OCI-LY3 (cell line): ENCODE measurements at regions not wholly inside any gene's neighbourhood (a gene's known extent, or its start where the extent isn't known, plus 50 kb on each side); places are given as distances from the start of the nearest gene placed in this dataset.

Experiments used
- H2AFZ ChIP-seq: fragments of 200-600, 300-600 bp; shearing (Covaris generic); 2 replicates; pipeline ENCODE4 v1.6.0; 2014; ENCODE audit warnings: antibody characterized with exemption, low read depth, low read length
- H3K27ac ChIP-seq: fragments of 200-600, 300-600 bp; sonication (generic); 2 replicates; pipeline ENCODE4 v1.5.1; 2014; ENCODE audit warnings: mild to moderate bottlenecking, low read length, moderate library complexity, mixed read lengths
- H3K27me3 ChIP-seq: fragments of 200-600, 300-600 bp; sonication (generic); 2 replicates; pipeline ENCODE4 v1.6.1; 2014; ENCODE audit warnings: low read depth, low read length, mixed read lengths
- H3K36me3 ChIP-seq: fragments of 200-600, 300-600 bp; sonication (generic); replicated peaks from 2 replicates; pipeline ENCODE3; 2014; ENCODE audit warnings: low read depth, low read length, mixed read lengths
- H3K4me1 ChIP-seq: fragments of 300-600, 200-600 bp; sonication (generic); 2 replicates; pipeline ENCODE4 v1.6.1; 2014; ENCODE audit warnings: low read length, mixed read lengths
- H3K4me2 ChIP-seq: fragments of 200-600, 300-600 bp; sonication (generic); 2 replicates; pipeline ENCODE4 v1.6.1; 2014; ENCODE audit warnings: low read length, mixed read lengths
- H3K4me3 ChIP-seq: fragments of 300-600, 200-600 bp; sonication (generic); 2 replicates; pipeline ENCODE4 v1.5.1; 2014; ENCODE audit warnings: antibody characterized with exemption, mild to moderate bottlenecking, low read length, moderate library complexity
- H3K79me2 ChIP-seq: fragments of 300-600, 200-600 bp; shearing (Covaris generic); 2 replicates; pipeline ENCODE4 v1.6.1; 2014; ENCODE audit warnings: mild to moderate bottlenecking, low read length, mixed read lengths
- H3K9ac ChIP-seq: fragments of 300-600, 200-600 bp; shearing (Covaris generic); 2 replicates; pipeline ENCODE4 v1.6.0; 2014; ENCODE audit warnings: mild to moderate bottlenecking, low read length, moderate library complexity
- H3K9me3 ChIP-seq: fragments of 200-600, 300-600 bp; shearing (Covaris generic); 2 replicates; pipeline ENCODE4 v1.6.1; 2014; ENCODE audit warnings: low read length, mixed read lengths; ENCODE audit not compliant: insufficient read depth
- H4K20me1 ChIP-seq: fragments of 200-600, 300-600 bp; sonication (generic); 2 replicates; pipeline ENCODE4 v1.6.1; 2016; ENCODE audit warnings: low read length, mixed read lengths; ENCODE audit not compliant: insufficient read depth
- EZH2phosphoT487 ChIP-seq: fragments of 200-600 bp; shearing (Covaris generic); IDR thresholded peaks from 2 replicates; pipeline ENCODE4 v1.6.1; 2018; ENCODE audit warnings: antibody characterized with exemption, mixed run types, low read depth
- TF ChIP-seq, protein P1 (sequence below): fragments of 200-600, 300-600 bp; sonication (generic); IDR thresholded peaks from 2 replicates; pipeline ENCODE4 v1.5.1; 2014; ENCODE audit warnings: antibody characterized with exemption, low read length, low read depth

DNA sequence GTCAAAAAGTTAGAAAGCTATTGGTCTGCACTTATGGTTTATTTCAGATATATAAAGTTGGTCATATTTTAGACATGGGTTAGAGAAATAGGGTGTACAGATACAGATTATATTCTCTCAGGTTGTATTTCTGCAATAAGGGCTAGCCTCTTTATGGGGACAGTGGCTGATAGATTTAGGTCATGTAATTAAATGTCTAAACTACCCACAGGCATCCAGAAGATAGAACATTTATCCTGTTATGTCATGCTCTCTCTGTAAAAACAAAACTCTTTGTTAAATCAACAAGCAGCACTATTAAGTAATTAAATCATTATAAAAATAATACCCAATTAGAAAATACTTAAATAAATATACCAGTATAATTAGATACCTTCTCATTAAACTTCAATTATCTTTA lies 612.6 kb upstream of the CITED2 start:
- Histone ChIP-seq H3K27me3 (no peaks in the 10 kb centered on the region), H2AFZ (no peak overlapping the region), H3K9me3 (no peaks in the 10 kb centered on the region), H3K4me1 (peaks cover 3% of the 10 kb centered on the region), H3K79me2 (no peaks in the 10 kb centered on the region), H3K36me3 (no peaks in the 10 kb centered on the region), H3K4me2 (no peak overlapping the region), H3K27ac (no peak overlapping the region), H3K9ac (no peak overlapping the region), H4K20me1 (no peaks in the 10 kb centered on the region), H3K4me3 (no peak overlapping the region)
- TF ChIP-seq, protein P1, sequence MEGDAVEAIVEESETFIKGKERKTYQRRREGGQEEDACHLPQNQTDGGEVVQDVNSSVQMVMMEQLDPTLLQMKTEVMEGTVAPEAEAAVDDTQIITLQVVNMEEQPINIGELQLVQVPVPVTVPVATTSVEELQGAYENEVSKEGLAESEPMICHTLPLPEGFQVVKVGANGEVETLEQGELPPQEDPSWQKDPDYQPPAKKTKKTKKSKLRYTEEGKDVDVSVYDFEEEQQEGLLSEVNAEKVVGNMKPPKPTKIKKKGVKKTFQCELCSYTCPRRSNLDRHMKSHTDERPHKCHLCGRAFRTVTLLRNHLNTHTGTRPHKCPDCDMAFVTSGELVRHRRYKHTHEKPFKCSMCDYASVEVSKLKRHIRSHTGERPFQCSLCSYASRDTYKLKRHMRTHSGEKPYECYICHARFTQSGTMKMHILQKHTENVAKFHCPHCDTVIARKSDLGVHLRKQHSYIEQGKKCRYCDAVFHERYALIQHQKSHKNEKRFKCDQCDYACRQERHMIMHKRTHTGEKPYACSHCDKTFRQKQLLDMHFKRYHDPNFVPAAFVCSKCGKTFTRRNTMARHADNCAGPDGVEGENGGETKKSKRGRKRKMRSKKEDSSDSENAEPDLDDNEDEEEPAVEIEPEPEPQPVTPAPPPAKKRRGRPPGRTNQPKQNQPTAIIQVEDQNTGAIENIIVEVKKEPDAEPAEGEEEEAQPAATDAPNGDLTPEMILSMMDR: no peak
- no peak for TF ChIP-seq EZH2phosphoT487

DNA sequence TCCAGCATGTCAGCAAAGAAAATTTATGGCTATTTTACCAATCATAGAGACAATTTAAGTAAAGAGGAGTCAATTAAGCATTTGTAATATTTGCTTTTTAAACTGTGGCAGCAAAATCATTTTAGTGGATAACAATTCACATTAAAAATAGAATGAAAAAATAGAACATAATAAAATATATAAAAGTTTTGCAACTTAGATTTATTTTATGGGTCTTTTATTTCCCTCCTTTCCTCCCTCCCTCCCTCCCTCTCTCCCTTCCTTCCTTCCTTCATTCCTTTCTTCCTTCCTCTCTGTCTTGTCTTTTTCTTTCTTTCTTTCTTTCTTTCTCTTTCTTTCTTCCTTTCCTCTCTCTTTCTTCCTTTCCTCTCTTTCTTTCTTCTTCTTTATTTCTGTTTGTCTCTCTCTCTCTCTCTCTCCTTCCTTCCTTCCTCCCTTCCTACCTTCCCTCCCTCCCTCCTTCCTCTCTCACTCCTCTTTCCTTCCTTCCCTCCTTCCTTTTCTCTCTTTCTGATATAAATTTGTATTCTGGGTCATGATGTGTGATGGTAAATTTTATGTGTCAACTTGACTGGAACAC lies 610.9 kb upstream of the CITED2 start:
- no peak for TF ChIP-seq EZH2phosphoT487
- TF ChIP-seq, protein P1: no peak

DNA sequence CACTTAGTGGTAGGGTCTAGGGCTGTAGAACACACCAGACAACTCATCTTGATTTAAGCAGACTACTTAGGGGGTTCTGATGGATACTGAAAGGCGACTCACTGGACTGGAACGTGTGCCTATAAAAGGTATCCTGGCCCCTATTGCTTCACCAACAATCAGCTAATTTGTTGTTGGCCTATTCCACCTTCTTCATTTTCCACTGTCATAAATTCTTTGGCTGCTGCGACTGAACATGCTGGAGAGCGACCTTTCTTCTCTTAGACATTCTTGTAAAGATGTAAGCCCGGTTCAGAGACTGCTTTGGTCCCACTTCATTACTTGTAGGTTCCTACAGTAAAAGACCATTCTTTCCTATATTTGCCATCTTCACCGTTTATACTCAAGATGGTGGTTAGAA lies 609.9 kb upstream of the CITED2 start:
- no peak for TF ChIP-seq EZH2phosphoT487
- TF ChIP-seq, protein P1: no peak

More for the DNA sequence above, 610.9 kb upstream of the CITED2 start:
- H3K27ac ChIP-seq: no peak overlapping the region
- H3K9ac ChIP-seq: no peak overlapping the region
- H3K79me2 ChIP-seq: no peaks in the 10 kb centered on the region
- no peaks in the 10 kb centered on the region for H3K36me3 ChIP-seq
- H4K20me1 ChIP-seq: no peaks in the 10 kb centered on the region
- no peaks in the 10 kb centered on the region for H3K9me3 ChIP-seq
- peaks cover 8% of the 10 kb centered on the region for H3K4me1 ChIP-seq
- H3K27me3 ChIP-seq: no peaks in the 10 kb centered on the region
- no peak overlapping the region for H3K4me2 ChIP-seq
- no peak overlapping the region for H3K4me3 ChIP-seq
- H2AFZ ChIP-seq: no peak overlapping the region

DNA sequence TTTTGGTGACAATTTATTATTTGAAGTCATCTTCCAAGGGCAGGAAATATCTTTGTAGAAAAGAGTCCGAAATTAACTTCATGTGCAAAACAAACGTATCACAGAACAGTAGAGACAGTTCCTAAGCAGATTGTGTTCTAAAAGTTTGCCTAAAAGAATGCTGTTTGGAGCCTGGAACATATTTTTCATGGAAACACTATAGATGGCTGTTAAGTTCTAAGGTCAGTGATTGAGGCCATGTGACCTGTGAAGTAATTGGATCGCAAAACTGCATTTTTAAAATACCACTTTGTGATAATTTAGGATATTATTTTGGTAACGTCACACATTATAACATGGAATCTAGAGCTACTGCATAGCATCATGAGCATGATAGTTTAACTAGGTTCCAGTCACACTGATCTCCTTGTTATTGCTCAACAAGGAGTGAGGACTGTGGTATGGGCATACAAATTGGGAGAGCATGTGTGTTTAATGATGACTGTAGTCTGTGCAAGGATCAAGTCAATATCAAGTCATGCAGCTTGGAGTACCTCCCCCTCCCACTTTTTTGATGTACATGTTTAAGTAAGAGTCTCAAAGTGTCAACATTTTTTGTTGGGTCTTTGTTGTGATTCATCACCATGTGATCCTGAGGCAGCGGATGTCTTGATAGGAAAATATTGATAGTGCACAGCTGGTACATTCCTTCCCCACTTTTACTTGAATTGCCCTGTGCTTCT lies 609.3 kb upstream of the CITED2 start:
- H3K4me2 ChIP-seq: no peak overlapping the region
- H3K27ac ChIP-seq: no peak overlapping the region
- no peaks in the 10 kb centered on the region for H3K79me2 ChIP-seq
- no peak overlapping the region for H3K9ac ChIP-seq
- no peaks in the 10 kb centered on the region for H3K9me3 ChIP-seq
- H2AFZ ChIP-seq: no peak overlapping the region
- peaks cover 8% of the 10 kb centered on the region for H3K4me1 ChIP-seq
- H3K27me3 ChIP-seq: no peaks in the 10 kb centered on the region
- no peaks in the 10 kb centered on the region for H4K20me1 ChIP-seq
- H3K4me3 ChIP-seq: no peak overlapping the region
- TF ChIP-seq, protein P1: no peak
- H3K36me3 ChIP-seq: no peaks in the 10 kb centered on the region

More for the DNA sequence above, 609.9 kb upstream of the CITED2 start:
- H3K27ac ChIP-seq: no peak overlapping the region
- no peak overlapping the region for H3K4me2 ChIP-seq
- no peaks in the 10 kb centered on the region for H3K79me2 ChIP-seq
- H2AFZ ChIP-seq: no peak overlapping the region
- H3K4me3 ChIP-seq: no peak overlapping the region
- no peaks in the 10 kb centered on the region for H4K20me1 ChIP-seq
- no peak overlapping the region for H3K9ac ChIP-seq
- H3K9me3 ChIP-seq: no peaks in the 10 kb centered on the region
- peaks cover 8% of the 10 kb centered on the region for H3K4me1 ChIP-seq
- no peaks in the 10 kb centered on the region for H3K27me3 ChIP-seq
- no peaks in the 10 kb centered on the region for H3K36me3 ChIP-seq
